ENCODE measurements at regions not wholly inside any gene's neighbourhood (a gene's known extent, or its start where the extent isn't known, plus 50 kb on each side); places are given as distances from the start of the nearest gene placed in this dataset. TPM values are rescaled to one million over a fixed set of nuclear protein-coding genes. Genes with fewer than 3 reads are reported as not detected.
A peak's percentile ranks its signal among the peaks of the same experiment; 100 is the strongest.

- H3K4me1 ChIP-seq (ENCODE audit: insufficient read depth, low read length): peaks cover 26% of the 10 kb centered on the region
- no peak overlapping the region for H3K4me3 ChIP-seq (ENCODE audit: insufficient read depth, low read length)
- peak overlapping the region; percentile 43 for H2AFZ ChIP-seq (ENCODE audit: low read length)
- H3K4me2 ChIP-seq (ENCODE audit: insufficient read depth, low read length): no peak overlapping the region
- no peaks in the 10 kb centered on the region for H4K20me1 ChIP-seq (ENCODE audit: insufficient read depth, low read length)
- TF ChIP-seq CTCF (IDR thresholded peaks at IDR 0.05; ENCODE audit: extremely low read depth, low read depth, low read length): no peak
- no peak overlapping the region for H3K27ac ChIP-seq (ENCODE audit: low read depth, low read length)
- no peaks in the 10 kb centered on the region for H3K9me3 ChIP-seq (ENCODE audit: low read depth, low read length)
- no peaks in the 10 kb centered on the region for H3K36me3 ChIP-seq (ENCODE audit: insufficient read depth, low read length)
- no peaks in the 10 kb centered on the region for H3K27me3 ChIP-seq (ENCODE audit: insufficient read depth, low read length)
- H3K79me2 ChIP-seq (ENCODE audit: insufficient read depth, low read length): no peaks in the 10 kb centered on the region
- no peak for DNase-seq (ENCODE audit: insufficient read length, low spot score, missing footprints)
Observed at GRCh38 chr11:121692236-121692635, 239.5 kb upstream of the SORL1-AS1 start.

- Histone ChIP-seq H3K27me3 (ENCODE audit: insufficient read depth, low read length) (no peaks in the 10 kb centered on the region), H3K9me3 (ENCODE audit: low read depth, low read length) (no peaks in the 10 kb centered on the region), H4K20me1 (ENCODE audit: insufficient read depth, low read length) (no peaks in the 10 kb centered on the region), H2AFZ (ENCODE audit: low read length) (peak overlapping the region; percentile 44), H3K27ac (ENCODE audit: low read depth, low read length) (no peak overlapping the region), H3K36me3 (ENCODE audit: insufficient read depth, low read length) (no peaks in the 10 kb centered on the region), H3K79me2 (ENCODE audit: insufficient read depth, low read length) (no peaks in the 10 kb centered on the region), H3K4me1 (ENCODE audit: insufficient read depth, low read length) (peaks cover 19% of the 10 kb centered on the region), H3K4me3 (ENCODE audit: insufficient read depth, low read length) (no peak overlapping the region), H3K4me2 (ENCODE audit: insufficient read depth, low read length) (no peak overlapping the region)
- DNase-seq (ENCODE audit: insufficient read length, low spot score, missing footprints): no peak
- TF ChIP-seq CTCF (IDR thresholded peaks at IDR 0.05; ENCODE audit: extremely low read depth, low read depth, low read length): no peak
Observed at GRCh38 chr11:121688860-121689614, 236.3 kb upstream of the SORL1-AS1 start.

DNA sequence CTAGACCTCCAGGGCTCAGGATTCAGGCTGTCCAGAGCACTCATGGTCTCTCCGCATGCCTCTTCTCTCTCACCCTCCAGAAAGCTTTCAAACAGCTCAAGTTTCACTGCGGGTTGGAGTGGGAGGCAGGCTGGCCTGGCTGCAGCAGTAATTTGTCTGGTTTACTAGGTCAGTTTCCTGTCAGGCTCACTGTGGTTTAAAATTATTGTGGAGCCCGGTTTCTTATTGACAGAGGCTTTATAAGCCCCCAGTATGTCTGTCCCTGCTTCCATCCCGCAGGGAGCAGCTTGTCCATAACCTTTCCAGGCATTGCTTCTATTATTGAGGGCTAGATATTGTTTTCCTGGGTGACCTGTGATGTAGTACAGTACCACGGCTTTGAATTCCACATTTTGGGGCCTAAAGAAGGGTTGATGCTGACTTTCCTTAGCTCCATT is 235.3 kb upstream of the SORL1-AS1 start:
- peak overlapping the region; percentile 33 for H3K4me3 ChIP-seq (ENCODE audit: insufficient read depth, low read length)
- no peak for TF ChIP-seq CTCF (IDR thresholded peaks at IDR 0.05; ENCODE audit: extremely low read depth, low read depth, low read length)
- H3K9me3 ChIP-seq (ENCODE audit: low read depth, low read length): no peaks in the 10 kb centered on the region
- H3K79me2 ChIP-seq (ENCODE audit: insufficient read depth, low read length): no peaks in the 10 kb centered on the region
- no peaks in the 10 kb centered on the region for H4K20me1 ChIP-seq (ENCODE audit: insufficient read depth, low read length)
- H3K4me1 ChIP-seq (ENCODE audit: insufficient read depth, low read length): peaks cover 19% of the 10 kb centered on the region
- peak overlapping the region; percentile 59 for H3K27ac ChIP-seq (ENCODE audit: low read depth, low read length)
- peak overlapping the region; percentile 90 for H2AFZ ChIP-seq (ENCODE audit: low read length)
- no peaks in the 10 kb centered on the region for H3K36me3 ChIP-seq (ENCODE audit: insufficient read depth, low read length)
- peak overlapping the region; percentile 76 for H3K4me2 ChIP-seq (ENCODE audit: insufficient read depth, low read length)
- no peak for DNase-seq (ENCODE audit: insufficient read length, low spot score, missing footprints)
- no peaks in the 10 kb centered on the region for H3K27me3 ChIP-seq (ENCODE audit: insufficient read depth, low read length)

GRCh38 chr11:121683791-121684190 is 231.0 kb upstream of the SORL1-AS1 start:
- Histone ChIP-seq H3K79me2 (ENCODE audit: insufficient read depth, low read length) (no peaks in the 10 kb centered on the region), H3K9me3 (ENCODE audit: low read depth, low read length) (no peaks in the 10 kb centered on the region), H3K4me1 (ENCODE audit: insufficient read depth, low read length) (peaks cover 25% of the 10 kb centered on the region), H3K27me3 (ENCODE audit: insufficient read depth, low read length) (no peaks in the 10 kb centered on the region), H3K4me3 (ENCODE audit: insufficient read depth, low read length) (no peak overlapping the region), H4K20me1 (ENCODE audit: insufficient read depth, low read length) (no peaks in the 10 kb centered on the region), H3K36me3 (ENCODE audit: insufficient read depth, low read length) (no peaks in the 10 kb centered on the region), H3K27ac (ENCODE audit: low read depth, low read length) (no peak overlapping the region), H3K4me2 (ENCODE audit: insufficient read depth, low read length) (no peak overlapping the region), H2AFZ (ENCODE audit: low read length) (no peak overlapping the region)
- no peak for TF ChIP-seq CTCF (IDR thresholded peaks at IDR 0.05; ENCODE audit: extremely low read depth, low read depth, low read length)
- DNase-seq (ENCODE audit: insufficient read length, low spot score, missing footprints): no peak

Small RNA genes in the stretch of these regions (small RNA-seq; reads per million reads assigned to genes)
- not detected for gene RNU6-256P
